ENCODE measurements at regions not wholly inside any gene's neighbourhood (a gene's known extent, or its start where the extent isn't known, plus 50 kb on each side); places are given as distances from the start of the nearest gene placed in this dataset.

- Histone ChIP-seq H3K36me3 (no peaks in the 10 kb centered on the region), H3K27ac (no peak overlapping the region), H3K27me3 (no peaks in the 10 kb centered on the region), H3K9me3 (ENCODE audit: low read depth) (no peaks in the 10 kb centered on the region), H3K4me1 (ENCODE audit: low read depth) (no peaks in the 10 kb centered on the region), H3K4me3 (no peak overlapping the region)
- no peak for TF ChIP-seq CTCF (IDR thresholded peaks at IDR 0.05; ENCODE audit: low read depth, low read length)
- no peak for DNase-seq (ENCODE audit: low read depth in 1 of 2, low spot score in 1 of 2)
These were observed 707.8 kb downstream of the DSC3 start for GRCh38 chr18:30334781-30335180.

DNA sequence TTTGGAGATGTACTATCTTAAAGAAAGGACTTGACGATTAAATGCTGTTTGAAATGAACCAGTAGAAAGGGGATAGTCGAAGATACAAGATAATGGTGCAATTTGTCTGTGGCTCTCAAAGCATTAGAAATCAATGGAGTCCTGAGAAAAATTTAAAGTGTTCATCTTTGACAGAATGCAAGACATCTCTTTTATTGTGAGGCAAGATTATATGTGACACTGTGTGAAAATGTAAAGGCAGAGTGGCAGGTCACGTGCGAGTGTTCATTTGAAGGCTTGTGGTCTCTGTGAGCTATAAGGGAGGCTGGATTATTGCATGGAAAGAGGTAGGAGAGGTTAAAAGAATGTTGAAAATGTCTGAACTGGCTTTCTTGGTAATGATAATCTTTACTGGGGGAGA is 709.2 kb downstream of the DSC3 start:
- no peak for DNase-seq (ENCODE audit: low read depth in 1 of 2, low spot score in 1 of 2)
- Histone ChIP-seq H3K4me3 (no peak overlapping the region), H3K4me1 (ENCODE audit: low read depth) (no peaks in the 10 kb centered on the region), H3K27ac (no peak overlapping the region), H3K27me3 (no peaks in the 10 kb centered on the region), H3K36me3 (no peaks in the 10 kb centered on the region), H3K9me3 (ENCODE audit: low read depth) (no peaks in the 10 kb centered on the region)
- TF ChIP-seq CTCF (IDR thresholded peaks at IDR 0.05; ENCODE audit: low read depth, low read length) = no peak

DNA sequence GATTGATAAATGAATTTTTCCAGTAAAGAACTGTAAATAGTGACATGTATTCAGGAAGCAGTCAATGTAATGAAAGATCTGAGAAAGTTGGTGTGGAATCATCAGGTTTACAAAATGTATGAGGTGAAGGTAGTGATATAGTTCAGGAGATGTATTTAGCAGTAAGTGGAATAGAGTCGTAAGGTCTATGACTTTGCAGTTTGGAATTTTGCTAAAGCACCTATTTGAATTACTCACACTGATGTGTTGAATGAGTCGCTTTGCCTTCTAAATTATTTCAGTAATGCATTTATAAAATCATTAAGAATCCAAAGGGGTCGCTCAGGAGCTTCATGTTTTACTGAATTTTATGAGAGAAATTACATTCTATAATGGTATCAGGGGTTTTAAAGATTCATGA is 713.7 kb downstream of the DSC3 start:
- Histone ChIP-seq H3K36me3 (no peaks in the 10 kb centered on the region), H3K4me1 (ENCODE audit: low read depth) (no peaks in the 10 kb centered on the region), H3K4me3 (no peak overlapping the region), H3K9me3 (ENCODE audit: low read depth) (no peaks in the 10 kb centered on the region), H3K27ac (no peak overlapping the region), H3K27me3 (no peaks in the 10 kb centered on the region)
- DNase-seq (ENCODE audit: low read depth in 1 of 2, low spot score in 1 of 2) = no peak
- no peak for TF ChIP-seq CTCF (IDR thresholded peaks at IDR 0.05; ENCODE audit: low read depth, low read length)

- DNase-seq (ENCODE audit: low read depth in 1 of 2, low spot score in 1 of 2) = no peak
- no peaks in the 10 kb centered on the region for H3K4me1 ChIP-seq (ENCODE audit: low read depth)
- H3K36me3 ChIP-seq = no peaks in the 10 kb centered on the region
- no peak for TF ChIP-seq CTCF (IDR thresholded peaks at IDR 0.05; ENCODE audit: low read depth, low read length)
- no peaks in the 10 kb centered on the region for H3K9me3 ChIP-seq (ENCODE audit: low read depth)
- no peak overlapping the region for H3K27ac ChIP-seq
- no peaks in the 10 kb centered on the region for H3K27me3 ChIP-seq
- no peak overlapping the region for H3K4me3 ChIP-seq
These were observed 740.4 kb downstream of the DSC3 start for GRCh38 chr18:30302181-30302580.

DNA sequence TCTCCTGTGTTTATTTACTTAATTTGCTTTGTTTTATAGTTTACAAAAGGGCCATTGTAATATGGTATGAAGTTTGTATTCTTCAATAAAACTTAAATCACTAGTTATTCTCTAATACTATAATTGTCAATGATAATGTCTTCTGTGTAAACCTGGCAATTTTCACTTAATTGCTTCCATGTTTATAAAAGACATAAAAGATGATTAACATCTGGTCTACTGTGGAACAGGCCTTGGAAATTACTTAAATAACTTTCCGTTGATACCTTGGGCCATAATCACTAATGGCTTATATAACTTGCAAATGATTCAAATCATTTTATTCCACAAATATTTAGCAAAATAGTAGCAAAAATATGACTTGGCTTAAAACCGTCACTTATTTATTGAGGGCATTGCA is 743.8 kb downstream of the DSC3 start:
- H3K27ac ChIP-seq = no peak overlapping the region
- TF ChIP-seq CTCF (IDR thresholded peaks at IDR 0.05; ENCODE audit: low read depth, low read length) = no peak
- no peak for DNase-seq (ENCODE audit: low read depth in 1 of 2, low spot score in 1 of 2)
- no peaks in the 10 kb centered on the region for H3K4me1 ChIP-seq (ENCODE audit: low read depth)
- no peaks in the 10 kb centered on the region for H3K9me3 ChIP-seq (ENCODE audit: low read depth)
- no peaks in the 10 kb centered on the region for H3K27me3 ChIP-seq
- no peak overlapping the region for H3K4me3 ChIP-seq
- H3K36me3 ChIP-seq = no peaks in the 10 kb centered on the region
